ENCODE measurements at regions not wholly inside any gene's neighbourhood (a gene's known extent, or its start where the extent isn't known, plus 50 kb on each side); places are given as distances from the start of the nearest gene placed in this dataset.

- Histone ChIP-seq H3K9me3 (no peaks in the 10 kb centered on the region; the same call in none of the 2 replicates), H3K4me1 (no peaks in the 10 kb centered on the region; the same call in 1 of the 2 replicates), H3K4me3 (ENCODE audit: low read depth, low read length) (no peak overlapping the region), H3K36me3 (no peaks in the 10 kb centered on the region), H3K27me3 (no peaks in the 10 kb centered on the region)
- no peak for TF ChIP-seq CTCF (IDR thresholded peaks at IDR 0.05; ENCODE audit: low read depth, low read length)
- DNase-seq, result no peak
These were observed 52.0 kb upstream of the TANC2 start for GRCh38 chr17:62913991-62914570.

GRCh38 chr17:62912363-62912762, 53.7 kb upstream of the TANC2 start:
- Histone ChIP-seq H3K9me3 (no peaks in the 10 kb centered on the region; the same call in none of the 2 replicates), H3K4me1 (no peaks in the 10 kb centered on the region; the same call in 1 of the 2 replicates), H3K27me3 (no peaks in the 10 kb centered on the region), H3K36me3 (no peaks in the 10 kb centered on the region), H3K4me3 (ENCODE audit: low read depth, low read length) (no peak overlapping the region)
- TF ChIP-seq CTCF (IDR thresholded peaks at IDR 0.05; ENCODE audit: low read depth, low read length), result no peak
- no peak for DNase-seq

GRCh38 chr17:62911114-62911513, 54.9 kb upstream of the TANC2 start:
- Histone ChIP-seq H3K4me3 (ENCODE audit: low read depth, low read length) (no peak overlapping the region), H3K9me3 (no peaks in the 10 kb centered on the region; the same call in none of the 2 replicates), H3K27me3 (no peaks in the 10 kb centered on the region), H3K4me1 (peaks cover 3% of the 10 kb centered on the region), H3K36me3 (no peaks in the 10 kb centered on the region)
- TF ChIP-seq CTCF (IDR thresholded peaks at IDR 0.05; ENCODE audit: low read depth, low read length), result no peak
- no peak for DNase-seq

GRCh38 chr17:62910277-62910676, 55.8 kb upstream of the TANC2 start:
- Histone ChIP-seq H3K9me3 (no peaks in the 10 kb centered on the region; the same call in none of the 2 replicates), H3K27me3 (no peaks in the 10 kb centered on the region), H3K4me3 (ENCODE audit: low read depth, low read length) (no peak overlapping the region), H3K4me1 (peaks cover 3% of the 10 kb centered on the region), H3K36me3 (no peaks in the 10 kb centered on the region)
- TF ChIP-seq CTCF (IDR thresholded peaks at IDR 0.05; ENCODE audit: low read depth, low read length), result no peak
- no peak for DNase-seq

GRCh38 chr17:62907961-62908360, 58.1 kb upstream of the TANC2 start:
- no peak for TF ChIP-seq CTCF (IDR thresholded peaks at IDR 0.05; ENCODE audit: low read depth, low read length)
- no peaks in the 10 kb centered on the region; the same call in 1 of the 2 replicates for H3K9me3 ChIP-seq
- H3K4me3 ChIP-seq (ENCODE audit: low read depth, low read length), result no peak overlapping the region
- no peaks in the 10 kb centered on the region for H3K27me3 ChIP-seq
- H3K4me1 ChIP-seq, result peaks cover 5% of the 10 kb centered on the region
- no peak for DNase-seq
- H3K36me3 ChIP-seq, result no peaks in the 10 kb centered on the region

GRCh38 chr17:62906881-62907280, 59.2 kb upstream of the TANC2 start:
- DNase-seq, result no peak
- Histone ChIP-seq H3K4me1 (peaks cover 11% of the 10 kb centered on the region), H3K4me3 (ENCODE audit: low read depth, low read length) (no peak overlapping the region), H3K27me3 (no peaks in the 10 kb centered on the region), H3K9me3 (no peaks in the 10 kb centered on the region), H3K36me3 (no peaks in the 10 kb centered on the region)
- no peak for TF ChIP-seq CTCF (IDR thresholded peaks at IDR 0.05; ENCODE audit: low read depth, low read length)
